Vagina (tissue), 2 donors: ENCODE measurements at regions not wholly inside any gene's neighbourhood (a gene's known extent, or its start where the extent isn't known, plus 50 kb on each side); places are given as distances from the start of the nearest gene placed in this dataset.

ENCODE experiments used
- DNase-seq, 2 donors: peaks; one replicate each; pipeline ENCODE4 v3.0.0-alpha.2; 2017; ENCODE audit errors: extremely low spot score in 2 of 2
- H3K27ac ChIP-seq: fragments of 200-600 bp; sonication (generic); one replicate; pipeline ENCODE4 v1.5.1; 2019
- H3K27me3 ChIP-seq: fragments of 200-600 bp; sonication (generic); one replicate; pipeline ENCODE4 v1.5.1; 2019
- H3K36me3 ChIP-seq, 2 donors: fragments of 200-600 bp; sonication (generic); one replicate each; pipeline ENCODE4 v1.5.1; 2017 to 2019
- H3K4me1 ChIP-seq: fragments of 200-600 bp; sonication (generic); one replicate; pipeline ENCODE4 v1.5.1; 2019
- H3K4me3 ChIP-seq, 2 donors: fragments of 200-600 bp; sonication (generic); 1 replicate in 1 of 2; 2 replicates in 1 of 2; pipeline ENCODE4 v1.5.1; 2016 to 2019
- H3K9me3 ChIP-seq: fragments of 200-600 bp; sonication (generic); one replicate; pipeline ENCODE4 v1.5.1; 2019
- POLR2A ChIP-seq, 2 donors: fragments of 450-650 bp; IDR thresholded peaks; one replicate each; pipeline ENCODE4 v1.6.1; 2017; ENCODE audit warnings: antibody characterized with exemption in 2 of 2, mild to moderate bottlenecking in 2 of 2, moderate library complexity in 2 of 2
- POLR2AphosphoS5 ChIP-seq, 2 donors: sonication (generic); formaldehyde crosslinking; IDR thresholded peaks; one replicate each; pipeline ENCODE4 v1.9.0; 2017; ENCODE audit warnings: antibody characterized with exemption in 2 of 2, mild to moderate bottlenecking in 2 of 2, low read depth in 1 of 2; ENCODE audit not compliant: insufficient read depth in 1 of 2
- intact Hi-C: fragments of 100-400 bp; cut with DNase I; formaldehyde crosslinking; loops from one replicate; pipeline ENCODE4 v1.15.1; 2023
- TF ChIP-seq, protein P1 (sequence below), 3 experiments: fragments of 450-650 bp in 2 of 3; fragments of 200-600 bp in 1 of 3; sonication (generic) in 1 of 3; IDR thresholded peaks; one replicate each; pipeline ENCODE4 v1.5.1; 2017 to 2019; ENCODE audit warnings: antibody characterized with exemption in 3 of 3, mild to moderate bottlenecking in 2 of 3, moderate library complexity in 2 of 3

DNA sequence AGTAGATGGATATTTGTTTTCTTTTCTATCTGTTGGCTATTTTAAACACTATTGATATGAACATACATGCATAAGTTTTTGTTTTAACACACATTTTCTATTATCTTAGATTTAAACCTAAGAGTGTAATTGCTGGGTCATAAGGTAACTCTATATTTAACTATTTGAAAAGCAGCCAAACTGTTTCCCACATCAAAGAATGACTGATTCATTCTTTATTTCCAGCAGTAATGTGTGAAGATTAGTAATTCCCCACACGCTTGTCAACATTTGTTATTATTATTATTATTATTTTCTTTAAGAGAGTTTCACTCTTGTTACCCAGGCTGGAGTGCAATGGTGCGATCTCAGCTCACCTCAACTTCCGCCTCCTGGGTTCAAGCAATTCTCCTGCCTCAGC is 1495.8 kb downstream of the EFNA5 start:
- Histone ChIP-seq H3K4me3 (no peak overlapping the region), H3K36me3 (no peaks in the 10 kb centered on the region), H3K4me1 (no peaks in the 10 kb centered on the region), H3K9me3 (no peaks in the 10 kb centered on the region), H3K27ac (no peak overlapping the region), H3K27me3 (no peaks in the 10 kb centered on the region)
- DNase-seq, result no peak
- intact Hi-C loops, result no loop called here
- TF ChIP-seq, protein P1, sequence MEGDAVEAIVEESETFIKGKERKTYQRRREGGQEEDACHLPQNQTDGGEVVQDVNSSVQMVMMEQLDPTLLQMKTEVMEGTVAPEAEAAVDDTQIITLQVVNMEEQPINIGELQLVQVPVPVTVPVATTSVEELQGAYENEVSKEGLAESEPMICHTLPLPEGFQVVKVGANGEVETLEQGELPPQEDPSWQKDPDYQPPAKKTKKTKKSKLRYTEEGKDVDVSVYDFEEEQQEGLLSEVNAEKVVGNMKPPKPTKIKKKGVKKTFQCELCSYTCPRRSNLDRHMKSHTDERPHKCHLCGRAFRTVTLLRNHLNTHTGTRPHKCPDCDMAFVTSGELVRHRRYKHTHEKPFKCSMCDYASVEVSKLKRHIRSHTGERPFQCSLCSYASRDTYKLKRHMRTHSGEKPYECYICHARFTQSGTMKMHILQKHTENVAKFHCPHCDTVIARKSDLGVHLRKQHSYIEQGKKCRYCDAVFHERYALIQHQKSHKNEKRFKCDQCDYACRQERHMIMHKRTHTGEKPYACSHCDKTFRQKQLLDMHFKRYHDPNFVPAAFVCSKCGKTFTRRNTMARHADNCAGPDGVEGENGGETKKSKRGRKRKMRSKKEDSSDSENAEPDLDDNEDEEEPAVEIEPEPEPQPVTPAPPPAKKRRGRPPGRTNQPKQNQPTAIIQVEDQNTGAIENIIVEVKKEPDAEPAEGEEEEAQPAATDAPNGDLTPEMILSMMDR (IDR thresholded peaks at IDR 0.05), result no peak
- no peak for TF ChIP-seq POLR2A (IDR thresholded peaks at IDR 0.05)
- TF ChIP-seq POLR2AphosphoS5 (IDR thresholded peaks at IDR 0.05; ENCODE audit: insufficient read depth in 1 of 2, low read depth in 1 of 2), result no peak

DNA sequence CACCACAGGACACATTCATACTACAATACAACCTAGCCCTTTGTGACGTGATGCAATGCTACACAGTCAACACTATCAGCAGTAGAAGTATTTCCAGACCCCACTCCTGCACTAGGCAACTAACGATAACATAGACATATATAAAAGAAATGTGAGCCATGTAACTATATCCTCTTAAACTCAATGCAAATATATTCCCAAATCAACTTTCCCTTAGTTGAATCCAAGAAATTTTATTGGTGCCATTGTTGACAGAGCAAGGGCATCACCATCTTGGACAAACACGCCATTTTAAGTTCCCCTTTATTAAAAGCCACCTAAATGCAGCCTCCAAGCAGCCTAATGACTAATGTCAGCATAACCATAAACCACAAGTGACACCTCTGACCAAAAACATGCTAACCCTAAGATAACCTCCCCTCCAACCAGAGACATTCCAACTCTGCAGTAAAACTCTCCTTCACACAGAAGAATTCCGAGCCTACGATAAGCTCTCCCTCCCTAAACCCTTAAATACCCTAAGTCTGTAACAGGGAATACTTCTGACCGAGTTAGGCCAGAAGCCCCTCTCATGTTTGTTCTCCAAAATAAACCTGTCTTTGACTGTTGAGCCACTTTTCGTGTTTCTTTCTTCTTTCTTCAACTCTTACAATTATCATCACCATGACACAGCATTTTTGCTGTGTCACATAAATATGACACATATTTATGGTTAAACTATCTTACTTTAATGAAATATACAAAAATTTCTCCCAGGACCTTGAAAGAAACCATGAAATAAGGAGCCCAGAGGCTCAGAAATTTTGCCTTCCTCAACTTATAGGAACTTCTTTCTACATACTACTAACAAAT is 1497.8 kb downstream of the EFNA5 start:
- no peak overlapping the region for H3K4me3 ChIP-seq
- no peaks in the 10 kb centered on the region for H3K27me3 ChIP-seq
- no peak for DNase-seq
- H3K36me3 ChIP-seq, result no peaks in the 10 kb centered on the region
- no peaks in the 10 kb centered on the region for H3K4me1 ChIP-seq
- TF ChIP-seq POLR2A (IDR thresholded peaks at IDR 0.05) (no peak), POLR2AphosphoS5 (IDR thresholded peaks at IDR 0.05; ENCODE audit: insufficient read depth in 1 of 2, low read depth in 1 of 2) (no peak)
- TF ChIP-seq, protein P1 (IDR thresholded peaks at IDR 0.05), result no peak
- intact Hi-C loops, result no loop called here
- H3K9me3 ChIP-seq, result no peaks in the 10 kb centered on the region
- H3K27ac ChIP-seq, result no peak overlapping the region

DNA sequence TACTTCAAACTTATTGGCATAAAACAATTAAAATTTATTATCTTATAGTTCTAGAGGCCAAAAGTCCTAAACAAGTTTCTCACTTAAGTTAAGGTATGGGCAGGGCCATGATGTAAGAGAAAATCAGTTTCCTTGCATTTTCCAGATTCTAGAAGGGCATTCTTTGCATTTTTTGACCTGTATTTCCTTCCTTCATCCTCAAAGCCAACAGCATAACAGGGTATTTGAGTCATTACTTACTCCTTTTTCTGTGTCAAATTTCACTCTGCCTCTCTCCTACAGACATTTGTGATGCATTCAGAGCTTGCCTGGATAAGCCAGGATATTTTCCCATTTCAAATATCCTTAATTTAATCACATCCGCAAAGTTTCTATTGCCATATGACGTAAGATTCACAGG is 1499.0 kb downstream of the EFNA5 start:
- H3K9me3 ChIP-seq, result no peaks in the 10 kb centered on the region
- no peak overlapping the region for H3K4me3 ChIP-seq
- H3K27me3 ChIP-seq, result no peaks in the 10 kb centered on the region
- H3K36me3 ChIP-seq, result no peaks in the 10 kb centered on the region
- H3K4me1 ChIP-seq, result no peaks in the 10 kb centered on the region
- intact Hi-C loops, result no loop called here
- no peak overlapping the region for H3K27ac ChIP-seq
- TF ChIP-seq, protein P1 (IDR thresholded peaks at IDR 0.05), result no peak
- no peak for TF ChIP-seq POLR2AphosphoS5 (IDR thresholded peaks at IDR 0.05; ENCODE audit: insufficient read depth in 1 of 2, low read depth in 1 of 2)
- no peak for TF ChIP-seq POLR2A (IDR thresholded peaks at IDR 0.05)
- DNase-seq, result no peak

DNA sequence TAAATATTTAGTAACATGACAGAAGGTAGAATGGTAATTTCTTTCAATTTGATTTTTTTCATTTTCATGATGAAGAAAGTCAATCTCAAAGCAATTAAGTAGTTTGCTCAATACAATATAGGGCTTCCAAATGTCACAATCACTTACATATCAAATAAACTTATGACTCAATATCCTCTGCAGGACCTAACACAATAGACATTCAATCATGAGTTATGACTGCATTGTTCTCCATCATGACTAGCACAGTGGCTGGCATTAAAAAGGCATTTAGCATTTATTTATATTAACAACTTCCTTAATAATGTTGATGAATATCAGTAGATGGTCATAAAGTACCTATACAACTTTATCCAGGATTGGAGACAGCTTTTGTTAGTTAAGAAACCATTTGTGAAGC is 1499.6 kb downstream of the EFNA5 start:
- H3K36me3 ChIP-seq, result no peaks in the 10 kb centered on the region
- TF ChIP-seq, protein P1 (IDR thresholded peaks at IDR 0.05), result no peak
- TF ChIP-seq POLR2AphosphoS5 (IDR thresholded peaks at IDR 0.05; ENCODE audit: insufficient read depth in 1 of 2, low read depth in 1 of 2) (no peak), POLR2A (IDR thresholded peaks at IDR 0.05) (no peak)
- no peak for DNase-seq
- intact Hi-C loops, result no loop called here
- no peaks in the 10 kb centered on the region for H3K4me1 ChIP-seq
- no peaks in the 10 kb centered on the region for H3K27me3 ChIP-seq
- no peak overlapping the region for H3K4me3 ChIP-seq
- H3K9me3 ChIP-seq, result no peaks in the 10 kb centered on the region
- no peak overlapping the region for H3K27ac ChIP-seq

DNA sequence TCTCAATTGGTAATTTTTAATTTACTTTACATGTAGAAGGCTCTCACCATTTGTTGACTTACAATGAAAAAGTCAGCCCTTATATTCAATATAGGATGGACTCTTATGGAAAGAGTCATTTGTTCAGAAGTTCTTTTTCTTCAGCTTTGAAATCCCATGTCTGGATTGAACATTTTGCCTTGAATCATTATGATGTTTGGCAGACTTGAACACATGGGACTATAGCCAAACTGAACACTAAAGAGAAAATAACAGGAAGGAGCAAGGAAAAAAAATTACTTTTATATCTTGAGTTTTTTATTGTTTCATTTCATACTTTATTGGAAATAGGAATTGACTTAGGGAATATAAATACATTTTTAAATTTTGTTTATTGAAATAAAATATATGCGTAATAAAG is 1503.0 kb downstream of the EFNA5 start:
- Histone ChIP-seq H3K27ac (no peak overlapping the region), H3K27me3 (no peaks in the 10 kb centered on the region), H3K4me3 (no peak overlapping the region), H3K36me3 (no peaks in the 10 kb centered on the region), H3K4me1 (no peaks in the 10 kb centered on the region), H3K9me3 (no peaks in the 10 kb centered on the region)
- TF ChIP-seq POLR2A (IDR thresholded peaks at IDR 0.05) (no peak), POLR2AphosphoS5 (IDR thresholded peaks at IDR 0.05; ENCODE audit: insufficient read depth in 1 of 2, low read depth in 1 of 2) (no peak)
- TF ChIP-seq, protein P1 (IDR thresholded peaks at IDR 0.05), result no peak
- intact Hi-C loops, result no loop called here
- no peak for DNase-seq
